A549 (cell line): ENCODE measurements at regions not wholly inside any gene's neighbourhood (a gene's known extent, or its start where the extent isn't known, plus 50 kb on each side); places are given as distances from the start of the nearest gene placed in this dataset.

Source experiments
- CTCF ChIP-seq: fragments of >200 bp; sonication (Bioruptor Twin); formaldehyde crosslinking; IDR thresholded peaks from 3 replicates; pipeline ENCODE4 v1.5.1; 2016
- EP300 ChIP-seq, 2 experiments: fragments of >200 bp; sonication (Bioruptor Twin); formaldehyde crosslinking; IDR thresholded peaks; 2 replicates in 1 of 2; 3 replicates in 1 of 2; pipeline ENCODE4 v1.6.1; 2016 to 2017
- POLR2A ChIP-seq: IDR thresholded peaks from 2 replicates; pipeline ENCODE4 v1.6.1; 2012; ENCODE audit warnings: mild to moderate bottlenecking, low read length
- ZSCAN20 ChIP-seq: fragments of 250-450 bp; sonication (Bioruptor Pico); IDR thresholded peaks from 2 replicates; pipeline ENCODE4 v1.8.0; 2022; ENCODE audit warnings: mild to moderate bottlenecking, moderate library complexity

GRCh38 chr16:85528528-85529387 lies 84.4 kb upstream of the GSE1 start:
- TF ChIP-seq POLR2A (no peak), CTCF (peak; percentile 36; the same call in 2 of the 3 replicates), ZSCAN20 (CRISPR knock-in tag) (no peak), EP300 (IDR thresholded peaks at IDR 0.05) (no peak)
